ENCODE measurements at regions not wholly inside any gene's neighbourhood (a gene's known extent, or its start where the extent isn't known, plus 50 kb on each side); places are given as distances from the start of the nearest gene placed in this dataset.
"Not testable (repeated sequence)": the region's sequence is repeated elsewhere in the genome, so short reads cannot be mapped to it uniquely, and the experiment has no call there.

DNA sequence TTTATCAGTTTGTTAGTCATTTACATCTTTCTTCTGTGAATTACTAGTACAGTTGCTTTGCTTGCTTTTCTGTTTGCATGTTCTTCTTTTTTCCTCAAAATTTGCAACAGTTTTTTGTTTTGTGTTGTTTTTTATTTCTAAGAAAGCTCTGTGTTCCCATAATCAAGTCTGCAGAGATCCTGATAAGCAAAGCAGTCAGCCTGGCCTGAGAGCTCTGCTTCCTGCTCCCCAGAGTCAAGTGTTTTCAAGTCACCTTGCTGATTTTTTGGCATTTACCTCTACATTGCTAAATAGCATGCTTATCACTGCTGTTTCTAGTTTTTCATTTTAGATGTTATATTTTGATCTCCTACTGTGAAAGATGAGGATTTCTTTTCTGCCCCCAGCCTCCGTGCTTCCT lies 113.2 kb downstream of the CDRT15L2 start:
- not testable (repeated sequence) for TF ChIP-seq POLR2A (IDR thresholded peaks at IDR 0.05)
- TF ChIP-seq, protein P1, sequence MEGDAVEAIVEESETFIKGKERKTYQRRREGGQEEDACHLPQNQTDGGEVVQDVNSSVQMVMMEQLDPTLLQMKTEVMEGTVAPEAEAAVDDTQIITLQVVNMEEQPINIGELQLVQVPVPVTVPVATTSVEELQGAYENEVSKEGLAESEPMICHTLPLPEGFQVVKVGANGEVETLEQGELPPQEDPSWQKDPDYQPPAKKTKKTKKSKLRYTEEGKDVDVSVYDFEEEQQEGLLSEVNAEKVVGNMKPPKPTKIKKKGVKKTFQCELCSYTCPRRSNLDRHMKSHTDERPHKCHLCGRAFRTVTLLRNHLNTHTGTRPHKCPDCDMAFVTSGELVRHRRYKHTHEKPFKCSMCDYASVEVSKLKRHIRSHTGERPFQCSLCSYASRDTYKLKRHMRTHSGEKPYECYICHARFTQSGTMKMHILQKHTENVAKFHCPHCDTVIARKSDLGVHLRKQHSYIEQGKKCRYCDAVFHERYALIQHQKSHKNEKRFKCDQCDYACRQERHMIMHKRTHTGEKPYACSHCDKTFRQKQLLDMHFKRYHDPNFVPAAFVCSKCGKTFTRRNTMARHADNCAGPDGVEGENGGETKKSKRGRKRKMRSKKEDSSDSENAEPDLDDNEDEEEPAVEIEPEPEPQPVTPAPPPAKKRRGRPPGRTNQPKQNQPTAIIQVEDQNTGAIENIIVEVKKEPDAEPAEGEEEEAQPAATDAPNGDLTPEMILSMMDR (IDR thresholded peaks at IDR 0.05): not testable (repeated sequence)

Data from adrenal gland (tissue), 5 donors.